WERI-Rb-1 (cell line): ENCODE measurements at regions not wholly inside any gene's neighbourhood (a gene's known extent, or its start where the extent isn't known, plus 50 kb on each side); places are given as distances from the start of the nearest gene placed in this dataset.

Experiments
- DNase-seq: peaks from one replicate; pipeline ENCODE4 v3.0.0-alpha.2; 2020
- H3K27ac ChIP-seq: fragments of 250-450 bp; sonication (Bioruptor Pico); 2 replicates; pipeline ENCODE4 v1.5.1; 2020; ENCODE audit warnings: mild to moderate bottlenecking, moderate library complexity
- H3K27me3 ChIP-seq: fragments of 250-450 bp; sonication (Bioruptor Pico); 2 replicates; pipeline ENCODE4 v1.5.1; 2021; ENCODE audit warnings: mild to moderate bottlenecking, low read depth, moderate library complexity; ENCODE audit not compliant: insufficient read depth, severe bottlenecking
- H3K36me3 ChIP-seq: fragments of 250-450 bp; sonication (Bioruptor Pico); 2 replicates; pipeline ENCODE4 v1.5.1; 2020; ENCODE audit warnings: mild to moderate bottlenecking, moderate library complexity
- H3K4me3 ChIP-seq: 2 replicates; pipeline ENCODE4 v1.5.1; 2011; ENCODE audit warnings: low read depth, mild to moderate bottlenecking, control low read depth, low read length
- H3K9me3 ChIP-seq: fragments of 250-450 bp; sonication (Bioruptor Pico); 2 replicates; pipeline ENCODE4 v1.5.1; 2021; ENCODE audit warnings: mild to moderate bottlenecking, moderate library complexity; ENCODE audit not compliant: severe bottlenecking
- CTCF ChIP-seq: IDR thresholded peaks from 2 replicates; pipeline ENCODE4 v1.5.1; 2011; ENCODE audit warnings: low read depth, mild to moderate bottlenecking, control low read depth, inconsistent platforms, low read length

- Histone ChIP-seq H3K36me3 (no peaks in the 10 kb centered on the region), H3K9me3 (no peaks in the 10 kb centered on the region)
- no peak for TF ChIP-seq CTCF
These were observed 161.5 kb downstream of the SEC61B start for GRCh38 chr9:99383536-99383935.

DNA sequence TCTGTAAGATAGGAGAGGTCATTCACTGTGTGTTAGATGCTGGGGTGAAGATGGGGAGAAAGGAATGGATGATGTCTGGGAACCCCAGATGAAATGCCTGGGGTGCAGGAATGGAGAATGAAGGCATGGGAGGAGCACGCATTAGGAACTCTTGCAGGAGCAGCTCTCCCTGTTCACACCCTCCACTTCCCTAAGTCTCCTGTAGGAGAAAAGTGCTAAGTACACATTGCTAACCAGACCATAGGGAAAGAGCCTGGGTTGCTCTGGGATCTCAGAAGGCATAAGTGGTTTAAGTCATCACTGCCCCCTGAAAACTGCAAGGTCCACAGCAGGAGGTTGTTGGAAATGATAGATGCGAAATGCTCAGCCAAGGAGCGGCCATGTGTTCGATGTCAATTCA is 163.1 kb downstream of the SEC61B start:
- no peak overlapping the region for H3K27ac ChIP-seq
- no peak for TF ChIP-seq CTCF
- H3K4me3 ChIP-seq = no peak overlapping the region
- H3K36me3 ChIP-seq = no peaks in the 10 kb centered on the region
- H3K9me3 ChIP-seq = no peaks in the 10 kb centered on the region
- no peaks in the 10 kb centered on the region for H3K27me3 ChIP-seq
- no peak for DNase-seq

More at GRCh38 chr9:99383536-99383935, 161.5 kb downstream of the SEC61B start:
- H3K27ac ChIP-seq = no peak overlapping the region
- DNase-seq = no peak
- H3K27me3 ChIP-seq = no peaks in the 10 kb centered on the region
- H3K4me3 ChIP-seq = no peak overlapping the region

GRCh38 chr9:99385814-99386279 is 163.8 kb downstream of the SEC61B start:
- DNase-seq = no peak
- no peak overlapping the region for H3K4me3 ChIP-seq
- no peaks in the 10 kb centered on the region for H3K9me3 ChIP-seq
- no peak for TF ChIP-seq CTCF
- no peaks in the 10 kb centered on the region for H3K36me3 ChIP-seq
- no peaks in the 10 kb centered on the region for H3K27me3 ChIP-seq
- no peak overlapping the region for H3K27ac ChIP-seq

DNA sequence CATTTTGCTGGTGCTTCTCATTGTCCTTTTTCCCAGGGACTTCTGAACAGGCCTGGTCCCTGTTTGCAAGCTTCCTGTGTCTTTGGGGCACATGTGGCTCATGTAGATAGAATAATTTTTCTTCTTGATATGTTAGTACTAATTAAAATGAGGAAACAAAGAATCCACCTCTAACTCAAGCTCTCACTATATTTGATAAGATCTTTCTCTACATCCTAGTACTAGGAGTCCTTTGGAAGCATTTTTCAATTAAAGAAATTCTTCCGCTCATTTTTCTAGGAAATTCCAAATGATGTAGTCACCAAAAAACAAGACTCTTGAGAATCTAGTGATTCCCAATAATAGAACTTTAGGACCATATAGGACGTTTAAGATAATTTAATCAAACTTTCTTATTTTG is 165.3 kb downstream of the SEC61B start:
- no peak for DNase-seq
- Histone ChIP-seq H3K4me3 (no peak overlapping the region), H3K9me3 (no peaks in the 10 kb centered on the region), H3K27me3 (no peaks in the 10 kb centered on the region), H3K36me3 (no peaks in the 10 kb centered on the region), H3K27ac (no peak overlapping the region)
- TF ChIP-seq CTCF = no peak

DNA sequence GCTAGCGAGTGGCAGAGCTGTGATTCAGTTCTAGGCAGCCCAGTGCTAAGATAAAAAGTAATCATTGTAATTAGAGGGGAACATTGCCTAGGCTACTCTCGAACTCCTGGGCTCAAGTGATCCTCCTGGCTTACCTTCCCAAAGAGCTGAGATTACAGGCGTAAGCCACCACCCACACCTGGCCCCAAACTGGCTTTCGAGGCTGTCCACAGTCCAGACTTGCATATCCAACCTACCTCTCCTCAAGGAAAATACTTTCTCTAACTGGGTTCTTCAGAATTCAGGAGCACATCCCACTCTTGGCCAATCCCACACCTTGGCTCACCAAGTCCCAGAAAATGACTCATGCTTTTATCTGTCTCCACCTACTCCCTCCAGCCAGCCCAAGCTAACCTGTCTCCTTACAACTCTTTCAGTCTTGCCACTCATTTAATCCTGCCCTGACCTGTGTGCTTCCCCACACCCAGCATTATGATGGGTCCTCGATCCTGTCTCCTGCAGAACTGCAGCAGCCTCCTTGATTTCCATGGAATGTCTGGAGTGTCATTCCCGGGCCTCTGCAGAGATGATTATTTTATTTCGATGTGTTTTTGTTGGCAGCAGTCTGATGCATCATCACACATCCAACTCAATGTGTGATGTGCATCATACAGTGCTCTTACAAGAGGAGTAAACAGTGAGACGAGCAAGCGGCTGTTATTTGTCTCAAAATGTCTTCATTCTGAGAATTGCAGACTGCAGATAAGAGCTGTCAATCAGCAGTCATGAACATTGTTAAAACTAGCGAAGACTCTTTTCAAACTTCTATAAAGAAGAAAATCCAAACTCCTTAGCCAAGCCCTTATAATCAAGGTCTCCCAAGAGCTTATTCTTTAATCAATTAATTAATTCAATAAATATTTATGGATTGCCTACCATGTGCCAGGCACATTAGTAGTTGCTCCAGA is 167.3 kb downstream of the SEC61B start:
- Histone ChIP-seq H3K27me3 (no peaks in the 10 kb centered on the region), H3K4me3 (no peak overlapping the region), H3K9me3 (no peaks in the 10 kb centered on the region), H3K27ac (no peak overlapping the region), H3K36me3 (no peaks in the 10 kb centered on the region)
- DNase-seq = no peak
- no peak for TF ChIP-seq CTCF
